ENCODE measurements at regions not wholly inside any gene's neighbourhood (a gene's known extent, or its start where the extent isn't known, plus 50 kb on each side); places are given as distances from the start of the nearest gene placed in this dataset.

GRCh38 chr11:116601814-116602636 is 170.8 kb downstream of the BUD13 start:
- no peak overlapping the region for H3K4me2 ChIP-seq (replicated peaks; ENCODE audit: extremely low read depth, low read length, poor library complexity, severe bottlenecking)
- H3K79me2 ChIP-seq (ENCODE audit: insufficient read depth, low read length) = no peaks in the 10 kb centered on the region
- Mint-ChIP-seq H3K4me3 (no peak overlapping the region), H3K9me3 (no peaks in the 10 kb centered on the region), H3K4me1 (peaks cover 1% of the 10 kb centered on the region), H3K27ac (peak overlapping the region in 1 of 7 donors; percentile 10), H3K36me3 (no peaks in the 10 kb centered on the region), H3K27me3 (ENCODE audit: low read depth in 3 of 3) (peaks cover 0 to 7% (median 2%) of the 10 kb centered on the region in 3 donors)
- no peaks in the 10 kb centered on the region for H3K36me3 ChIP-seq (replicated peaks in 1 of 2; ENCODE audit: control insufficient read depth in 1 of 2, insufficient read depth in 2 of 2, low read length in 2 of 2)
- H3K4me3 ChIP-seq (replicated peaks in 1 of 3; ENCODE audit: low read depth in 2 of 3, low read length in 3 of 3) = no peak overlapping the region
- H3K9ac ChIP-seq (ENCODE audit: insufficient read depth, low read length, poor library complexity, severe bottlenecking) = no peak overlapping the region
- H3K27ac ChIP-seq (ENCODE audit: low read depth in 1 of 2, low read length in 2 of 2) = no peak overlapping the region
- WGBS (ENCODE audit: insufficient coverage) = 100% methylated on average over 2 of the region's 11 CpGs
- TF ChIP-seq CTCF (IDR thresholded peaks at IDR 0.05) = no peak
- H3K4me1 ChIP-seq (ENCODE audit: control insufficient read depth in 1 of 2, insufficient read depth in 2 of 2, low read length in 2 of 2) = no peaks in the 10 kb centered on the region
- no peaks in the 10 kb centered on the region for H3K27me3 ChIP-seq (ENCODE audit: control insufficient read depth in 2 of 2, insufficient read depth in 2 of 2, low read length in 2 of 2)
- no peaks in the 10 kb centered on the region for H4K20me1 ChIP-seq (ENCODE audit: insufficient read depth, low read length)
- intact Hi-C loops (cut with micrococcal nuclease) = no loop called here
- no peak overlapping the region for H2AFZ ChIP-seq (ENCODE audit: insufficient read depth, low read depth, low read length, poor library complexity, severe bottlenecking)
- DNase-seq = no peak
- no peaks in the 10 kb centered on the region for H3K9me3 ChIP-seq (replicated peaks in 1 of 2; ENCODE audit: control insufficient read depth in 1 of 2, insufficient read depth in 1 of 2, low read length in 2 of 2)

- H3K4me2 ChIP-seq (replicated peaks; ENCODE audit: extremely low read depth, low read length, poor library complexity, severe bottlenecking) = no peak overlapping the region
- no peaks in the 10 kb centered on the region for H3K27me3 ChIP-seq (ENCODE audit: control insufficient read depth in 2 of 2, insufficient read depth in 2 of 2, low read length in 2 of 2)
- H3K9me3 ChIP-seq (replicated peaks in 1 of 2; ENCODE audit: control insufficient read depth in 1 of 2, insufficient read depth in 1 of 2, low read length in 2 of 2) = no peaks in the 10 kb centered on the region
- no peak for DNase-seq
- 74% methylated on average over 4 of the region's 4 CpGs for WGBS (ENCODE audit: insufficient coverage)
- H3K4me1 Mint-ChIP-seq = peaks cover 1% of the 10 kb centered on the region
- H2AFZ ChIP-seq (ENCODE audit: insufficient read depth, low read depth, low read length, poor library complexity, severe bottlenecking) = no peak overlapping the region
- intact Hi-C loops (cut with micrococcal nuclease) = no loop called here
- no peak overlapping the region for H3K27ac ChIP-seq (ENCODE audit: low read depth in 1 of 2, low read length in 2 of 2)
- no peaks in the 10 kb centered on the region for H3K4me1 ChIP-seq (ENCODE audit: control insufficient read depth in 1 of 2, insufficient read depth in 2 of 2, low read length in 2 of 2)
- no peaks in the 10 kb centered on the region for H3K79me2 ChIP-seq (ENCODE audit: insufficient read depth, low read length)
- H3K4me3 Mint-ChIP-seq = peak overlapping the region in 1 of 2 donors; percentile 11
- no peak overlapping the region for H3K27ac Mint-ChIP-seq
- no peaks in the 10 kb centered on the region for H3K36me3 ChIP-seq (replicated peaks in 1 of 2; ENCODE audit: control insufficient read depth in 1 of 2, insufficient read depth in 2 of 2, low read length in 2 of 2)
- TF ChIP-seq CTCF (IDR thresholded peaks at IDR 0.05) = no peak
- H3K4me3 ChIP-seq (replicated peaks in 1 of 3; ENCODE audit: low read depth in 2 of 3, low read length in 3 of 3) = no peak overlapping the region
- H3K9me3 Mint-ChIP-seq = no peaks in the 10 kb centered on the region
- H3K27me3 Mint-ChIP-seq (ENCODE audit: low read depth in 3 of 3) = peaks cover 0 to 7% (median 0%) of the 10 kb centered on the region in 3 donors
- H3K9ac ChIP-seq (ENCODE audit: insufficient read depth, low read length, poor library complexity, severe bottlenecking) = no peak overlapping the region
- no peaks in the 10 kb centered on the region for H4K20me1 ChIP-seq (ENCODE audit: insufficient read depth, low read length)
- no peaks in the 10 kb centered on the region for H3K36me3 Mint-ChIP-seq
Observed at GRCh38 chr11:116600930-116601329, 171.9 kb downstream of the BUD13 start.

Measured in CD14-positive monocyte (primary cell).